Body of pancreas (tissue), 4 donors: ENCODE measurements at regions not wholly inside any gene's neighbourhood (a gene's known extent, or its start where the extent isn't known, plus 50 kb on each side); places are given as distances from the start of the nearest gene placed in this dataset.

Source experiments
- CTCF ChIP-seq, 7 experiments: fragments of 450-650 bp in 4 of 7; fragments of 200-600 bp in 3 of 7; sonication (generic) in 3 of 7; IDR thresholded peaks; one replicate each; pipeline ENCODE4 v1.5.1; 2016 to 2019; ENCODE audit warnings: antibody characterized with exemption in 7 of 7
- POLR2A ChIP-seq, 3 donors: fragments of 450-650 bp; IDR thresholded peaks; one replicate each; pipeline ENCODE4 v1.6.1; 2016; ENCODE audit warnings: antibody characterized with exemption in 3 of 3, mild to moderate bottlenecking in 2 of 3

GRCh38 chr18:37659906-37660305 lies 94.3 kb upstream of the CELF4 start:
- TF ChIP-seq CTCF (IDR thresholded peaks at IDR 0.05) (no peak), POLR2A (IDR thresholded peaks at IDR 0.05) (no peak)
